ENCODE measurements at regions not wholly inside any gene's neighbourhood (a gene's known extent, or its start where the extent isn't known, plus 50 kb on each side); places are given as distances from the start of the nearest gene placed in this dataset.

GRCh38 chr4:116024954-116025708 is 911.7 kb upstream of the NDST4 start:
- Histone ChIP-seq H3K27me3 (no peaks in the 10 kb centered on the region), H3K36me3 (no peaks in the 10 kb centered on the region), H3K4me1 (ENCODE audit: low read depth) (peaks cover 6% of the 10 kb centered on the region), H3K9me3 (ENCODE audit: low read depth) (no peaks in the 10 kb centered on the region), H3K27ac (peak overlapping the region; percentile 36), H3K4me3 (no peak overlapping the region)
- peak in 1 of 2 donors; percentile 14 for DNase-seq (ENCODE audit: low read depth in 1 of 2, low spot score in 1 of 2)
- TF ChIP-seq CTCF (IDR thresholded peaks at IDR 0.05; ENCODE audit: low read depth, low read length): no peak

GRCh38 chr4:116023049-116023448 is 909.6 kb upstream of the NDST4 start:
- no peaks in the 10 kb centered on the region for H3K27me3 ChIP-seq
- H3K4me1 ChIP-seq (ENCODE audit: low read depth): peaks cover 6% of the 10 kb centered on the region
- H3K27ac ChIP-seq: no peak overlapping the region
- no peaks in the 10 kb centered on the region for H3K36me3 ChIP-seq
- no peak for DNase-seq (ENCODE audit: low read depth in 1 of 2, low spot score in 1 of 2)
- TF ChIP-seq CTCF (IDR thresholded peaks at IDR 0.05; ENCODE audit: low read depth, low read length): no peak
- H3K9me3 ChIP-seq (ENCODE audit: low read depth): no peaks in the 10 kb centered on the region
- H3K4me3 ChIP-seq: no peak overlapping the region

GRCh38 chr4:116020141-116020722 is 906.8 kb upstream of the NDST4 start:
- Histone ChIP-seq H3K9me3 (ENCODE audit: low read depth) (no peaks in the 10 kb centered on the region), H3K4me1 (ENCODE audit: low read depth) (peaks cover 5% of the 10 kb centered on the region), H3K27ac (no peak overlapping the region), H3K27me3 (no peaks in the 10 kb centered on the region), H3K36me3 (no peaks in the 10 kb centered on the region), H3K4me3 (no peak overlapping the region)
- no peak for DNase-seq (ENCODE audit: low read depth in 1 of 2, low spot score in 1 of 2)
- no peak for TF ChIP-seq CTCF (IDR thresholded peaks at IDR 0.05; ENCODE audit: low read depth, low read length)

- no peak for TF ChIP-seq CTCF (IDR thresholded peaks at IDR 0.05; ENCODE audit: low read depth, low read length)
- H3K27ac ChIP-seq: no peak overlapping the region
- H3K9me3 ChIP-seq (ENCODE audit: low read depth): no peaks in the 10 kb centered on the region
- no peaks in the 10 kb centered on the region for H3K27me3 ChIP-seq
- DNase-seq (ENCODE audit: low read depth in 1 of 2, low spot score in 1 of 2): no peak
- no peaks in the 10 kb centered on the region for H3K36me3 ChIP-seq
- no peak overlapping the region for H3K4me3 ChIP-seq
- H3K4me1 ChIP-seq (ENCODE audit: low read depth): no peaks in the 10 kb centered on the region
Measured at GRCh38 chr4:116018831-116019230, 905.4 kb upstream of the NDST4 start.

GRCh38 chr4:116016201-116016600 is 902.8 kb upstream of the NDST4 start:
- no peak overlapping the region for H3K4me3 ChIP-seq
- H3K27ac ChIP-seq: no peak overlapping the region
- H3K27me3 ChIP-seq: no peaks in the 10 kb centered on the region
- H3K9me3 ChIP-seq (ENCODE audit: low read depth): no peaks in the 10 kb centered on the region
- no peaks in the 10 kb centered on the region for H3K4me1 ChIP-seq (ENCODE audit: low read depth)
- DNase-seq (ENCODE audit: low read depth in 1 of 2, low spot score in 1 of 2): peak in 1 of 2 donors; percentile 61
- TF ChIP-seq CTCF (IDR thresholded peaks at IDR 0.05; ENCODE audit: low read depth, low read length): no peak
- no peaks in the 10 kb centered on the region for H3K36me3 ChIP-seq
